COR-L47 (cell line): ENCODE measurements at regions not wholly inside any gene's neighbourhood (a gene's known extent, or its start where the extent isn't known, plus 50 kb on each side); places are given as distances from the start of the nearest gene placed in this dataset.
"Not testable (repeated sequence)": the region's sequence is repeated elsewhere in the genome, so short reads cannot be mapped to it uniquely, and the experiment has no call there.

Experiments
- DNase-seq: peaks from one replicate; lab custom pipeline; 2025; lab: John Stamatoyannopoulos, UW

- no peak for DNase-seq
Observed at GRCh38 chr5:40277161-40277906, 402.4 kb upstream of the PTGER4 start.

- DNase-seq, result no peak
Observed at GRCh38 chr5:40276426-40277102, 403.2 kb upstream of the PTGER4 start.

- DNase-seq, result no peak
Observed at GRCh38 chr5:40274568-40274967, 405.1 kb upstream of the PTGER4 start.

- no peak for DNase-seq
Observed at GRCh38 chr5:40273936-40274335, 405.8 kb upstream of the PTGER4 start.

GRCh38 chr5:40271476-40271875 lies 408.2 kb upstream of the PTGER4 start:
- DNase-seq, result no peak

GRCh38 chr5:40270274-40270845 lies 409.4 kb upstream of the PTGER4 start:
- no peak for DNase-seq

GRCh38 chr5:40268088-40268487 lies 411.6 kb upstream of the PTGER4 start:
- DNase-seq, result no peak

GRCh38 chr5:40266952-40267351 lies 412.8 kb upstream of the PTGER4 start:
- no peak for DNase-seq

GRCh38 chr5:40261984-40262383 lies 417.7 kb upstream of the PTGER4 start:
- DNase-seq, result no peak

- DNase-seq, result no peak
Observed at GRCh38 chr5:40260361-40260760, 419.4 kb upstream of the PTGER4 start.

GRCh38 chr5:40258222-40258621 lies 421.5 kb upstream of the PTGER4 start:
- no peak for DNase-seq

GRCh38 chr5:40240671-40241070 lies 439.0 kb upstream of the PTGER4 start:
- DNase-seq, result no peak

GRCh38 chr5:40240111-40240510 lies 439.6 kb upstream of the PTGER4 start:
- no peak for DNase-seq

- DNase-seq, result no peak
Observed at GRCh38 chr5:40238066-40238745, 441.5 kb upstream of the PTGER4 start.

GRCh38 chr5:40235471-40236400 lies 444.0 kb upstream of the PTGER4 start:
- DNase-seq, result no peak

- DNase-seq, result no peak
Observed at GRCh38 chr5:40233268-40233667, 446.4 kb upstream of the PTGER4 start.

- DNase-seq, result no peak
Observed at GRCh38 chr5:40227931-40228330, 451.8 kb upstream of the PTGER4 start.

- DNase-seq, result no peak
Observed at GRCh38 chr5:40227366-40227765, 452.3 kb upstream of the PTGER4 start.

- DNase-seq, result no peak
Observed at GRCh38 chr5:40226906-40227305, 452.8 kb upstream of the PTGER4 start.

GRCh38 chr5:40225147-40225546 lies 454.6 kb upstream of the PTGER4 start:
- not testable (repeated sequence) for DNase-seq

GRCh38 chr5:40224421-40224820 lies 455.3 kb upstream of the PTGER4 start:
- no peak for DNase-seq
